Hepatocyte (in vitro differentiated cells): ENCODE measurements at regions not wholly inside any gene's neighbourhood (a gene's known extent, or its start where the extent isn't known, plus 50 kb on each side); places are given as distances from the start of the nearest gene placed in this dataset.

Source experiments
- DNase-seq: peaks from one replicate; pipeline ENCODE4 v3.0.0-alpha.2; 2016; ENCODE audit warnings: low spot score
- H2AFZ ChIP-seq: fragments of 200-600 bp; sonication (generic); 2 replicates; pipeline ENCODE4 v1.6.0; 2016; ENCODE audit warnings: antibody characterized with exemption, mild to moderate bottlenecking
- H3K27ac ChIP-seq: fragments of 200-600 bp; sonication (generic); 2 replicates; pipeline ENCODE4 v1.5.1; 2016; ENCODE audit warnings: mild to moderate bottlenecking
- H3K27me3 ChIP-seq: fragments of 200-600 bp; sonication (generic); 2 replicates; pipeline ENCODE4 v1.6.1; 2016
- H3K36me3 ChIP-seq: fragments of 200-600 bp; sonication (generic); replicated peaks from 2 replicates; pipeline ENCODE4 v1.5.1; 2016; ENCODE audit warnings: low read depth; ENCODE audit not compliant: insufficient read depth
- H3K4me1 ChIP-seq: fragments of 200-600 bp; sonication (generic); 2 replicates; pipeline ENCODE4 v1.5.1; 2016; ENCODE audit warnings: mild to moderate bottlenecking, moderate library complexity; ENCODE audit not compliant: insufficient read depth
- H3K4me2 ChIP-seq: fragments of 200-600 bp; sonication (generic); 2 replicates; pipeline ENCODE4 v1.6.0; 2016
- H3K4me3 ChIP-seq: fragments of 200-600 bp; sonication (generic); 2 replicates; pipeline ENCODE4 v1.5.1; 2016; ENCODE audit warnings: mild to moderate bottlenecking
- H3K79me2 ChIP-seq: fragments of 200-600 bp; sonication (generic); 2 replicates; pipeline ENCODE4 v1.6.0; 2017; ENCODE audit warnings: mild to moderate bottlenecking
- H3K9me2 ChIP-seq: fragments of 200-600 bp; sonication (generic); replicated peaks from 2 replicates; pipeline ENCODE4 v1.6.0; 2017; ENCODE audit warnings: mild to moderate bottlenecking; ENCODE audit not compliant: insufficient read depth
- H3K9me3 ChIP-seq: fragments of 200-600 bp; sonication (generic); 2 replicates; pipeline ENCODE4 v1.5.1; 2016; ENCODE audit warnings: low read depth, mild to moderate bottlenecking
- H4K20me1 ChIP-seq: fragments of 200-600 bp; sonication (generic); 2 replicates; pipeline ENCODE4 v1.6.0; 2016; ENCODE audit warnings: mild to moderate bottlenecking; ENCODE audit not compliant: insufficient read depth, poor library complexity, severe bottlenecking
- CTCF ChIP-seq: fragments of 200-600 bp; sonication (generic); IDR thresholded peaks from 2 replicates; pipeline ENCODE4 v1.5.1; 2016; ENCODE audit warnings: antibody characterized with exemption, mild to moderate bottlenecking; ENCODE audit not compliant: poor library complexity
- EZH2 ChIP-seq: fragments of 200-600 bp; sonication (generic); IDR thresholded peaks from 2 replicates; pipeline ENCODE4 v1.6.1; 2016; ENCODE audit warnings: antibody characterized with exemption, mild to moderate bottlenecking, borderline replicate concordance
- EZH2phosphoT487 ChIP-seq: fragments of 200-600 bp; sonication (generic); IDR thresholded peaks from one replicate; pipeline ENCODE4 v1.6.1; 2018; ENCODE audit warnings: antibody characterized with exemption, mild to moderate bottlenecking, low read depth, moderate library complexity; ENCODE audit not compliant: unreplicated experiment, severe bottlenecking
- WGBS: methylation state at CpG from one replicate; pipeline ENCODE4 v1.1.6; 2016; ENCODE audit warnings: low lambda C conversion rate; ENCODE audit errors: missing lambda C conversion rate; 5-methylcytosine and 5-hydroxymethylcytosine counted together

- H2AFZ ChIP-seq = no peak overlapping the region
- DNase-seq = no peak
- no peaks in the 10 kb centered on the region for H3K9me2 ChIP-seq
- H3K4me2 ChIP-seq = no peak overlapping the region
- H3K27ac ChIP-seq = peak overlapping the region; percentile 40
- no peaks in the 10 kb centered on the region for H3K79me2 ChIP-seq
- no peaks in the 10 kb centered on the region for H3K36me3 ChIP-seq
- H4K20me1 ChIP-seq = no peaks in the 10 kb centered on the region
- no peaks in the 10 kb centered on the region for H3K27me3 ChIP-seq
- peaks cover 12% of the 10 kb centered on the region for H3K4me1 ChIP-seq
- H3K9me3 ChIP-seq = no peaks in the 10 kb centered on the region
- H3K4me3 ChIP-seq = no peak overlapping the region
- 88% methylated on average over 18 of the region's 18 CpGs for WGBS
- no peak for TF ChIP-seq CTCF
- TF ChIP-seq EZH2 = no peak
- TF ChIP-seq EZH2phosphoT487 = no peak
Observed at GRCh38 chr9:91034976-91035824, 233.6 kb downstream of the SYK start.

- H3K4me3 ChIP-seq = no peak overlapping the region
- no peaks in the 10 kb centered on the region for H4K20me1 ChIP-seq
- no peaks in the 10 kb centered on the region for H3K9me2 ChIP-seq
- no peaks in the 10 kb centered on the region for H3K27me3 ChIP-seq
- no peak for DNase-seq
- H2AFZ ChIP-seq = no peak overlapping the region
- H3K27ac ChIP-seq = peak overlapping the region; percentile 40
- no peaks in the 10 kb centered on the region for H3K9me3 ChIP-seq
- no peaks in the 10 kb centered on the region for H3K36me3 ChIP-seq
- 83% methylated on average over 10 of the region's 10 CpGs for WGBS
- H3K4me2 ChIP-seq = no peak overlapping the region
- no peaks in the 10 kb centered on the region for H3K79me2 ChIP-seq
- no peak for TF ChIP-seq CTCF
- no peak for TF ChIP-seq EZH2phosphoT487
- no peak for TF ChIP-seq EZH2
- H3K4me1 ChIP-seq = peaks cover 12% of the 10 kb centered on the region
Observed at GRCh38 chr9:91035825-91036208, 234.2 kb downstream of the SYK start.

GRCh38 chr9:91036356-91036755, 234.7 kb downstream of the SYK start:
- WGBS = 93% methylated on average over 6 of the region's 8 CpGs
- Histone ChIP-seq H2AFZ (no peak overlapping the region), H3K9me3 (no peaks in the 10 kb centered on the region)

More at GRCh38 chr9:91036356-91036755, 234.7 kb downstream of the SYK start:
- H4K20me1 ChIP-seq = no peaks in the 10 kb centered on the region
- TF ChIP-seq EZH2phosphoT487 = no peak
- TF ChIP-seq EZH2 = no peak
- TF ChIP-seq CTCF = no peak
- no peak for DNase-seq
- H3K27ac ChIP-seq = peak overlapping the region; percentile 34
- H3K9me2 ChIP-seq = no peaks in the 10 kb centered on the region
- H3K4me3 ChIP-seq = no peak overlapping the region
- no peaks in the 10 kb centered on the region for H3K36me3 ChIP-seq
- peaks cover 12% of the 10 kb centered on the region for H3K4me1 ChIP-seq
- H3K79me2 ChIP-seq = no peaks in the 10 kb centered on the region
- H3K27me3 ChIP-seq = no peaks in the 10 kb centered on the region
- H3K4me2 ChIP-seq = no peak overlapping the region
